ENCODE measurements at regions not wholly inside any gene's neighbourhood (a gene's known extent, or its start where the extent isn't known, plus 50 kb on each side); places are given as distances from the start of the nearest gene placed in this dataset.

GRCh38 chr2:163505281-163505680, 230.5 kb downstream of the FIGN start:
- TF ChIP-seq EZH2phosphoT487 (IDR thresholded peaks at IDR 0.05; ENCODE audit: low read depth), result no peak
- no peak for TF ChIP-seq CTCF (IDR thresholded peaks at IDR 0.05; ENCODE audit: low read depth, low read length)

Measured in OCI-LY3 (cell line).